Right hindlimb (tissue), 1 donor: ENCODE measurements at regions not wholly inside any gene's neighbourhood (a gene's known extent, or its start where the extent isn't known, plus 50 kb on each side); places are given as distances from the start of the nearest gene placed in this dataset.

Source experiments
- DNase-seq: peaks from one replicate; pipeline ENCODE4 v3.0.0-alpha.2; 2018

DNA sequence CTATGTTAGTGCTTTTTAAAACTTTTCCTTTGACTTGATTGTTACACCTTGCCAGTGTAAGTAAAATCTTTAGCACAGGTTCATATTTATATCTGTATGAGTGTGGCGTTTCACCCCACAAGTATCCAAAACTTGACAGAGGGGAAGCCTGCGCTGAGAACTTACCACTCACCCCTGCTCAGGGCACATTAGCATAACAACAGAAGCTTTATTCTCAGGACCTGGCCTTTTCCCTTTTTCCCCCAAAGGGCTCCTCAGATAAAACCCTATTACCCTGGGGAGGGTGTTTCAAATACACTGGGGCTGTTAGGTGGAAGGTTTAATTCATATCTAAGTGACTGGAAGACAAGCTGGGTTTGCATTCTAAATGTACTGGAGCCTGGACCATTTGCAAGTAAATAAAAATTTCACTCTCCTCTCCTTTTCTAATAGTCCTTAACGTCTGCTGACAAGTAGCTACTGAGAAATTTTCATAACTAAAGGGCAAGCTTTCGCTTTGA lies 276.6 kb downstream of the RNF152 start:
- no peak for DNase-seq

DNA sequence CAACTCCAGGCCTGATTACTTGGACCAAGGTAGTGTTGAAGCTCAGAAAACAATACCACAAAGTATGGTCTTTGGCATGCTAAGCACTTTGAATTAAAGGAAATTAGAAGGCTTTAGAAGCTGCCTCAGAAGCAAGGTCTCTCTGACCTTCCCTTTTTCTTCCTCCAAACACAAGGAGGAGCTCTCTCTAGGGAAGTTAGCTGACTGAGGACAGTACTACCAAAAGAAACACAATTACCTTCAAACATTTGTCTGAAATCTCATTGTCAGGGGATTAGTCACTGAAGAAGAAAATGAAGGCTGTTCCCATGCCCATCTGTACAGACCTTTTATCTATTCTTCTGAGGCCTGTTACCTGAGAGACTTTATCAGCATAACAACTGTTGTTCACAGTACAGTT lies 279.3 kb downstream of the CDH20 start:
- DNase-seq, result no peak

DNA sequence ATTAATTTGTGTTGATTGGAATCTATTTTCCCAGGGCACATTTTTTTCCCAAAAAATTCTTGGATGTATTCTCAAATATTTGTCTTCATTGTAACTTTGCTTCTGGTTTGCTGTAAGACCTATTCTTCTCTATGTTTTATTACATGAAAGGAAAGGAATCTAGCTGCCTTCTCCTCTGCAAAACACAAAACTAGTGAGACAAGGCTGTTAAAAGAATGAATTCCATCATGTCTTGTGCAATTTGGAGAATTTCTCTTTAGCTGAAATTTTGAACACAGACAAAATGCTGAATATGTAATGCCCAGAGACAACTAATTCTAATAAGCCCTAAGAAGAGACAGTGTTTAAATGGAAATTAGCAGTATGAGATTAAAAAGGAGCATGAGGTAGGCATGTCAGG lies 275.9 kb downstream of the CDH20 start:
- DNase-seq, result no peak

DNA sequence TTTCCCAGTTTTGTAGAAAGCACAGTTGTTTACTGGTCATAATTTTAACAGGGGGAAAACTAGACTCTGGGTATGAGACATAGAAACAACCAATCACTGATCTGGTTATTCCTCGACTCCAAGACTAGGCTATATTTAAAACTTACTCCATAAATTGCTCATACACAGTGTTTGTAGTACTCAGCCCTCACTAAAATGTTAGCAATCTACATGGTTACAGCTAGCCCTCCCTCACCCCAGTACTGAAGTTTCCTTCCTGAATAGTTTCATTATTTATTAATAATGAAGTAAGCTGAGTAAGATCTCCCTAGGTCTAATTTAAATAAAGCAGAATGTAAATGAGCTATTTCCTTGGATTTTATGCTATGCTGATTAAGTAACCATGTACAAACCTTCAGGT lies 275.1 kb downstream of the CDH20 start:
- DNase-seq, result no peak

DNA sequence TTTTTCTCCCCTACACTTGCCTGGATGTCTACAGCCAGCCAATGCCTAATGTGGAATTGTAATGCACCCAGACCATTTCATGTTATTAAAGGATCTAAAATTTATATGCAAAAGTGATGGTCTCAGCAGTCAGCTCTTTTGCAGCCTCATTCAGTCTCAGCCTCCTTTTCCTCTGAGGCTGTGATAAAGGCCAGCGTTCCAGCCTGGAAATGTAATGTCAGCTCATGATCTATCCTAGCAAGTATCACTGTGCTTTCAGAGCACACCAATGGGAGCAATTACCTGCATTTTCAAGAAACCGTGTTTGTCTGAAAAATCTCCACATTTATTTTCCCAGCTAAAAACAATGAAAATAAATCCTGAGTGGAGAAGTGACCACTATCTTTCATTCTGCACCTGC lies 274.6 kb downstream of the CDH20 start:
- DNase-seq, result no peak

DNA sequence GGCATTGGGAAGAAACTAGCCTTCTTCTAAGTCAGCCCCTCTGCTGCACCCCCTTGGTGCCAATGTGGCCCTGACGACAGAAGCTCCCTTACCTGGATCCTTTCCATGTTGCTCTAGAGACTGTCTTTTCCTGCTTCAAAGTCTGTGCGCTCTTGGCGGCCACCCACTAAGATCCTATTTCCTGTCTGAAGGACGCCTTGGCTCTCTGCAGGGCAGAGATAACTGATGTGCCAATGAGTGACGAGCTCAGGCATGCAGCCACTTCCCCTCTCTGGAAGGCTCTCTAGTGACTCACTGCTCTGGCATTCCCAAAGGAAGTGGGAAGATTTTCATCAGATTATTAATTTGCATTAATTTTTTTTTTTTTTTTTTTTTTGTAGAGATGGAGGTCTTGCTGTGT lies 273.5 kb downstream of the CDH20 start:
- peak; percentile 48 for DNase-seq

DNA sequence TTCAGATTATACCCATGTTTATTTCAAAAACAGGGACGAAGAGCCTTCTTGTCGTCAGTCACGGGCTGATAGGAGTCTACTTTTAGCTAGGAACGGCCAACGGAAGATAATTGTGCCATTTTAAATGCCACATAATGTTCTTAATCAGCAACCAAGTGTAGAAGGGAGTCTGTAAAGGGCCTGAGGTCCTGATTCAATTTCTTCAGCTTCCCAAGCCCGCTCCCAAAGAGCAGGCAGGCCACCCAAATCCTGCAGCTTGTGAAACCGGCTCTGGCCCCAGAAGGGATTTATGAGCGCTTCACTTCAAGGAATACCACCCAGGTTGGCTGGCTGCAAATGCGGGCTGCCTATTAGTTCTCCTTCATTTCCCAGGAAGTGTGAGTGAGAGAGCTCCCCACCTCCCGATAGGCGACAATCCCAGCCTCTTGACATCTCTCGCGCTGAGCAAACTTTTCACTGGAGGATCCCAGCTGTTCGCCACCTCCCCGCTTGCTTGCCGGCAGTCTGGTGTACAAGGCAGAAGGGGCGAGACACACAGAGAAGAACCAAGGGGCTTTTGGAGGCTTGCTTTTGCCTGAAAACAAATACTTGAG lies 272.9 kb downstream of the CDH20 start:
- peak; percentile 44 for DNase-seq

DNA sequence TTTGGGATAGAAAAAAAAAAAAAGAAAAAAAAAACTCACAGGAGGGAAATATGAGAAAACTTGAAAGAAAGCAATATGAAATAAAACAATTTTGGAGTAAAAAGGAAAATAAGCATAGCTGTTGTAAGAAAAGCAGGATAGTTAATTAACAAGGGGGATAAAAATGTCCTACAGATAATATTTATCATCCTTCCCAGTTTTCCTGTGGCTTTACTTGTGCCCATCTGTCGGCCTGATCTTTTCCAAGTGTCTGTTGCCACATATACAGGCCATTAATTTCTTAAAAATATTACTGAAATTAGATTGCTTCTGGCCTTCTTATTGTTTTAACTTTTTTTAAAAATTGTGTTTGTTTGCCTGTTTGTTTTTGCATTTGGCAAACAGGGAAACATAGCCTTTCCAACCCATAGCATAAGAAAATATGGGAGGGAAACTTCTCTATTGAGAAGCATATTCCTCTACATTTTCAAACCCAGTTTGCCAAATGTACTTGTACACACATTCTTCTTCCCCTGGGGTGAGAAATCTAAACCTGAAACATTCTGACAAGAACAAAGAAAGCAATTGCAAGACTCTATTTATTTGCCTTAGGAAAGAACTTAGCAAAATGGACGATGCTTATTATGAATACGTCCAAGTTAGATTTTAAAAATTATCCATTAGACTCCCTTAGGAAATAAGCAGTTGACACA lies 272.3 kb downstream of the CDH20 start:
- no peak for DNase-seq
